SJSA1 (cell line): ENCODE measurements at regions not wholly inside any gene's neighbourhood (a gene's known extent, or its start where the extent isn't known, plus 50 kb on each side); places are given as distances from the start of the nearest gene placed in this dataset.
"Not testable (repeated sequence)": the region's sequence is repeated elsewhere in the genome, so short reads cannot be mapped to it uniquely, and the experiment has no call there.

ENCODE experiments used
- DNase-seq, 2 experiments: peaks; one replicate each; pipeline ENCODE4 v3.0.0-alpha.2; 2015 to 2020; ENCODE audit warnings: low spot score in 2 of 2, low read depth in 1 of 2
- H3K27ac ChIP-seq: fragments of 250-450 bp; sonication (Bioruptor Pico); 2 replicates; pipeline ENCODE4 v1.5.1; 2020; ENCODE audit warnings: mild to moderate bottlenecking, moderate library complexity
- H3K27me3 ChIP-seq: fragments of 250-450 bp; sonication (Bioruptor Pico); replicated peaks from 2 replicates; pipeline ENCODE4 v1.5.1; 2020; ENCODE audit warnings: mild to moderate bottlenecking, moderate library complexity
- H3K36me3 ChIP-seq: fragments of 250-450 bp; sonication (Bioruptor Pico); 2 replicates; pipeline ENCODE4 v1.5.1; 2020; ENCODE audit warnings: mild to moderate bottlenecking
- H3K4me1 ChIP-seq: fragments of 250-450 bp; sonication (Bioruptor Pico); replicated peaks from 2 replicates; pipeline ENCODE4 v1.6.1; 2021; ENCODE audit warnings: mild to moderate bottlenecking
- H3K4me3 ChIP-seq: fragments of 250-450 bp; sonication (Bioruptor Pico); 2 replicates; pipeline ENCODE4 v1.5.1; 2020; ENCODE audit warnings: mild to moderate bottlenecking
- H3K9me3 ChIP-seq: fragments of 250-450 bp; sonication (Bioruptor Pico); replicated peaks from 2 replicates; pipeline ENCODE4 v1.5.1; 2020; ENCODE audit warnings: mild to moderate bottlenecking

GRCh38 chr6:167472148-167472547, 147.3 kb downstream of the TTLL2 start:
- H3K27me3 ChIP-seq = no peaks in the 10 kb centered on the region
- no peak for DNase-seq
- H3K4me3 ChIP-seq = no peak overlapping the region
- H3K4me1 ChIP-seq = no peaks in the 10 kb centered on the region
- H3K27ac ChIP-seq = no peak overlapping the region
- H3K9me3 ChIP-seq = no peaks in the 10 kb centered on the region
- no peaks in the 10 kb centered on the region for H3K36me3 ChIP-seq

- Histone ChIP-seq H3K4me1 (no peaks in the 10 kb centered on the region), H3K36me3 (no peaks in the 10 kb centered on the region), H3K9me3 (no peaks in the 10 kb centered on the region), H3K4me3 (no peak overlapping the region), H3K27me3 (no peaks in the 10 kb centered on the region), H3K27ac (no peak overlapping the region)
- no peak for DNase-seq
These were observed 148.0 kb downstream of the TTLL2 start for GRCh38 chr6:167472880-167473279.

GRCh38 chr6:167474171-167474570, 149.3 kb downstream of the TTLL2 start:
- Histone ChIP-seq H3K27ac (no peak overlapping the region), H3K9me3 (no peaks in the 10 kb centered on the region; the same call in 1 of the 2 replicates), H3K4me1 (no peaks in the 10 kb centered on the region), H3K4me3 (no peak overlapping the region), H3K27me3 (no peaks in the 10 kb centered on the region), H3K36me3 (no peaks in the 10 kb centered on the region)
- no peak for DNase-seq

- DNase-seq = no peak
- Histone ChIP-seq H3K4me1 (no peaks in the 10 kb centered on the region), H3K9me3 (no peaks in the 10 kb centered on the region; the same call in 1 of the 2 replicates), H3K36me3 (no peaks in the 10 kb centered on the region), H3K4me3 (no peak overlapping the region), H3K27ac (no peak overlapping the region), H3K27me3 (no peaks in the 10 kb centered on the region)
These were observed 149.8 kb downstream of the TTLL2 start for GRCh38 chr6:167474725-167475124.

- H3K27me3 ChIP-seq = no peaks in the 10 kb centered on the region
- no peaks in the 10 kb centered on the region; the same call in 1 of the 2 replicates for H3K9me3 ChIP-seq
- H3K27ac ChIP-seq = no peak overlapping the region
- no peak for DNase-seq
- no peaks in the 10 kb centered on the region for H3K4me1 ChIP-seq
- no peaks in the 10 kb centered on the region for H3K36me3 ChIP-seq
- H3K4me3 ChIP-seq = no peak overlapping the region
These were observed 151.1 kb downstream of the TTLL2 start for GRCh38 chr6:167475947-167476346.

GRCh38 chr6:167476844-167477595, 152.1 kb downstream of the TTLL2 start:
- H3K9me3 ChIP-seq = no peaks in the 10 kb centered on the region; the same call in 1 of the 2 replicates
- no peaks in the 10 kb centered on the region for H3K4me1 ChIP-seq
- H3K27ac ChIP-seq = no peak overlapping the region
- DNase-seq = no peak
- no peak overlapping the region for H3K4me3 ChIP-seq
- no peaks in the 10 kb centered on the region for H3K27me3 ChIP-seq
- no peaks in the 10 kb centered on the region for H3K36me3 ChIP-seq

GRCh38 chr6:167477688-167478087, 152.8 kb downstream of the TTLL2 start:
- Histone ChIP-seq H3K4me1 (no peaks in the 10 kb centered on the region), H3K27me3 (no peaks in the 10 kb centered on the region), H3K9me3 (no peaks in the 10 kb centered on the region; the same call in 1 of the 2 replicates), H3K4me3 (no peak overlapping the region), H3K36me3 (no peaks in the 10 kb centered on the region), H3K27ac (no peak overlapping the region)
- no peak for DNase-seq

GRCh38 chr6:167479301-167479700, 154.4 kb downstream of the TTLL2 start:
- no peak for DNase-seq
- H3K9me3 ChIP-seq = no peaks in the 10 kb centered on the region; the same call in 1 of the 2 replicates
- no peak overlapping the region for H3K27ac ChIP-seq
- no peak overlapping the region for H3K4me3 ChIP-seq
- no peaks in the 10 kb centered on the region for H3K4me1 ChIP-seq
- H3K27me3 ChIP-seq = no peaks in the 10 kb centered on the region
- no peaks in the 10 kb centered on the region for H3K36me3 ChIP-seq

- H3K9me3 ChIP-seq = no peaks in the 10 kb centered on the region; the same call in 1 of the 2 replicates
- no peak for DNase-seq
- no peak overlapping the region for H3K4me3 ChIP-seq
- H3K4me1 ChIP-seq = no peaks in the 10 kb centered on the region
- no peaks in the 10 kb centered on the region for H3K36me3 ChIP-seq
- H3K27ac ChIP-seq = no peak overlapping the region
- H3K27me3 ChIP-seq = no peaks in the 10 kb centered on the region
These were observed 155.2 kb downstream of the TTLL2 start for GRCh38 chr6:167479901-167480648.

GRCh38 chr6:167481307-167481926, 156.5 kb downstream of the TTLL2 start:
- DNase-seq = no peak
- Histone ChIP-seq H3K4me1 (no peaks in the 10 kb centered on the region), H3K27me3 (no peaks in the 10 kb centered on the region), H3K36me3 (no peaks in the 10 kb centered on the region), H3K27ac (no peak overlapping the region), H3K4me3 (no peak overlapping the region), H3K9me3 (no peaks in the 10 kb centered on the region; the same call in 1 of the 2 replicates)

GRCh38 chr6:167482801-167483200, 157.9 kb downstream of the TTLL2 start:
- H3K27me3 ChIP-seq, DNase-seq, H3K9me3 ChIP-seq, H3K4me3 ChIP-seq, H3K36me3 ChIP-seq, H3K4me1 ChIP-seq, H3K27ac ChIP-seq: not testable (repeated sequence)

GRCh38 chr6:167485186-167485978, 160.5 kb downstream of the TTLL2 start:
- no peaks in the 10 kb centered on the region for H3K4me1 ChIP-seq
- H3K4me3 ChIP-seq = no peak overlapping the region
- no peaks in the 10 kb centered on the region for H3K36me3 ChIP-seq
- DNase-seq = peak in 1 of 2 experiments; percentile 60
- no peaks in the 10 kb centered on the region for H3K9me3 ChIP-seq
- H3K27me3 ChIP-seq = no peaks in the 10 kb centered on the region
- H3K27ac ChIP-seq = no peak overlapping the region
